H7 (cell line): ENCODE measurements at regions not wholly inside any gene's neighbourhood (a gene's known extent, or its start where the extent isn't known, plus 50 kb on each side); places are given as distances from the start of the nearest gene placed in this dataset.
A peak's percentile ranks its signal among the peaks of the same experiment; 100 is the strongest.
"Not testable (repeated sequence)": the region's sequence is repeated elsewhere in the genome, so short reads cannot be mapped to it uniquely, and the experiment has no call there.

Experiments used
- DNase-seq: peaks from one replicate; pipeline ENCODE4 v3.0.0; 2012
- H3K27me3 ChIP-seq: 2 replicates; pipeline ENCODE4 v1.6.0; 2011; ENCODE audit warnings: mild to moderate bottlenecking, low read length; ENCODE audit not compliant: control insufficient read depth, insufficient read depth
- H3K36me3 ChIP-seq: replicated peaks from 2 replicates; pipeline ENCODE4 v1.5.1; 2011; ENCODE audit warnings: low read length; ENCODE audit not compliant: control insufficient read depth, insufficient read depth
- H3K4me3 ChIP-seq: 2 replicates; pipeline ENCODE4 v1.5.1; 2011; ENCODE audit warnings: low read depth, mild to moderate bottlenecking, control low read depth, low read length, moderate library complexity; ENCODE audit not compliant: insufficient read depth

DNA sequence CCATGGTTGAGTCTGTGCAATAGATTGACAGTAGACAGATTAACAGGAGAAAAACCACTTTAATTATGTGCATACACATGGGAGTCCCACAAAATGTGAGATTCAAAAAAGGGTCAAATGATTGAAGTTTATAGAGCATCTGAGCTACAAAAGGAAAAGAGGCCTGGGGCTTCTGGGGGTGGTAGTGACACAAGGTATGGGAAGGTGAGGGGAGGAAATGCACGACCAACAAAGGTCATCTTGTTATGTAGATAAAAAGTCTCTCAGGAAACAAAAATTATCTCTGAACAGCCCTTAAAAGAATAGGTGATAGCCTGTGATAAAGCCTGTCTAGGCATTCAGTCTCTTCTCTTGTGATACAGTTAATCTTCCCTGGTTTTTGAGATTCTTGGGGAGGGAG is 141.7 kb downstream of the SEC23IP start:
- no peak overlapping the region for H3K4me3 ChIP-seq
- no peaks in the 10 kb centered on the region for H3K27me3 ChIP-seq
- H3K36me3 ChIP-seq: no peaks in the 10 kb centered on the region

DNA sequence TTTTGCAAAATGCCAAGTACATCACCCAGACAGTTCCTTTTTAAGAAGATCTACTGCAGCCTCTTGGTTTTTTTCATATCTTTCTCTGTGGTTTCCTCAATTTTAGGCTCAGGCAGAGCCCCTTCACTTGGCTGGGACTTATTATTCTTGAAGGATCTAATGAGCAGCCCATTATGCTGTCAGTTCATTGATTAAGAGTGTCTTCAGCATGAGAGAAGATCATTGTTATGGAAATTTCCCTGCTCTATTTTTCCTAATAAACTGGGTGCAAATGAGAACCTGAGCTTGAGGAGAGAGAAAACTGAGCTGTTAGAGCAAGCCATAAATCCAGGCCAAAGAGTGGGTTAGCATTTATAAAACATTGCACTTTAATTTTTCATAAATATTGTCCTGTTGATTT is 146.5 kb downstream of the SEC23IP start:
- H3K36me3 ChIP-seq: no peaks in the 10 kb centered on the region
- no peaks in the 10 kb centered on the region for H3K27me3 ChIP-seq
- no peak for DNase-seq
- no peak overlapping the region for H3K4me3 ChIP-seq

More for the DNA sequence above, 141.7 kb downstream of the SEC23IP start:
- DNase-seq: no peak

DNA sequence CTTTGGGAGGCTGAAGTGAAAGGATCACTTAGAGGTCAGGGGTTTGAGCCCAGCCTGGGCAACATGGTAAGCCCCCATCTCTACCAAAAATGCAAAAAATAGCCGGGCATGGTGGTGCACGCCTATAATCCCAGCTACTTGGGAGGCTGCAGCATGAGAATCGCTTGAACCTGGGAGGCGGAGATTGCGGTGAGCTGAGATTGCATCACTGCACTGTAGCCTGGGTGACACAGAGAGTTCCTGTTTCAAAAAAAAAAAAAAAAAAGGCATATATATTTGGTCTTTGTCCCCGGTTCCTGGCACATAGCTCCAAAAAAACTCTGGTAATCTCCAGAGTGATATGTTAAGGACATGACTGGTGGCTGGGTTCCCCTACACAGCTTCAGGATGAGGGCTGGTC is 147.3 kb downstream of the SEC23IP start:
- no peak for DNase-seq
- Histone ChIP-seq H3K27me3 (no peaks in the 10 kb centered on the region), H3K36me3 (no peaks in the 10 kb centered on the region), H3K4me3 (no peak overlapping the region)

DNA sequence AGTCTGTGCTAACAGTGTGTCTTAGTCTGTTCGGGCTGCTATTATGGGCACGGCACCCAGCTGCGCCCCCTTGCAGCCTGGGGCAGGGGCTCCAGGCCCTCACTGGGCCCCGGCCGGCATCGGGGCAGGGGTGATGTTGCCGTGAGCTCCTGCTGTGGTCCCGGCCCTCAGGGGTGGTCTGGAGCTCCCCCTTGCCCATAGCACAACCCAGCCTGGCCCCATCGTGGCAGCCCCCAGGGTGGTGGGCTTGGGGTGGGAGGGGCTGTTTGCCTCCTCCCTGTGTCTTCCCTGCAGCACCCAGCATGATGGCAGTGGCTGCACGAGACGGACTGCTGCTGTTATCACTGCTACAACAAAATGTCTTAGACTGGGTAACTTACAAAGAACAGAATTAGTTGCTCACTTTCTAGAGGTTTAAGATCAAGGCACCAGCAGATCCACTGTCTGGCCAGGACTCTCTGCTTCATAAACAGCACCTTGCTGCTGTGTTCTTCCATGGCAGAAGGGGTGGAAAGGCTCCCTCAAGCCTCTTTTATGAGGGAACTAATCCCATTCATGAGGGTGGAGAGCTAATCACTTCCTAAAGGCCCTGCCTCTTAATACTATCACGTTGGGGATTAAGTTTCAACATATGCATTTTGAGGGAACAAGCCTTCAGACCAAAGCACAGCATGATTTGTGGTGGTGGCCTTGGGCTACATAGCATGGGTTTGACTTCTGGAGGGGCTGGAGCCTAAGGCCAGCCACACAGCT is 149.5 kb downstream of the SEC23IP start:
- Histone ChIP-seq H3K27me3 (no peaks in the 10 kb centered on the region), H3K4me3 (no peak overlapping the region), H3K36me3 (no peaks in the 10 kb centered on the region)
- DNase-seq: peak; percentile 28

DNA sequence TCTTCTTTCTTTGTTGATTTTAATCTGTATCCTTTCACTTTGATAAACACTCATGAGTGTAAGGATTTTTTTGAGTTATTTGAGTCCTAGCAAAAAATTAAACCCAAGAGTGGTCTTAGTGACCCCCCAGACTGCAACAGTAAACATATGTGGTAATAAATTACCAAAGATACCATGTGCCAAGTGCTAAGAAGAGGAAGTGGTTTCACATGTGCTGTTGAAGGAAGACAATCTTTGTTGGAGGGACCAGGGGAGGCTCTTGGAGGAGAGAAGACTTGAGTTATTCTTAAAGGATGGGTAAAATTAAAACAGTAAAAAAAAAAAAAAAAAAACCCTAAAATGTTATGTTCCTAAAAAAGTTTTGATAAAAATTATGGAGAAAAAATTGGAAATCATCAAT is 150.2 kb downstream of the SEC23IP start:
- H3K27me3 ChIP-seq: no peaks in the 10 kb centered on the region
- H3K4me3 ChIP-seq: no peak overlapping the region
- no peak for DNase-seq
- no peaks in the 10 kb centered on the region for H3K36me3 ChIP-seq

DNA sequence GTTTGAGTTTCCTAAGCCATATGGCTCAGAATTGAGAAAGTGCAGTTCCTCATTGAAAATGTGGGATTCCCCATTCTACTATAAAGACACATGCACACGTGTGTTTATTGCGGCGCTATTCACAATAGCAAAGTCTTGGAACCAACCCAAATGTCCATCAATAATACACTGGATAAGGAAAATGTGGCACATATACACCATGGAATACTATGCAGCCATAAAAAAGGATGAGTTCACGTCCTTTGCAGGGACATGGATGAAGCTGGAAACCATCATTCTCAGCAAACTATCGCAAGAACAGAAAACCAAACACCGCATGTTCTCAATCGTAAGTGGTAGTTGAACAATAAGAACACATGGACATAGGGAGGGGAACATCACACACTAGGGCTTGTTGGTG is 154.8 kb downstream of the SEC23IP start:
- H3K4me3 ChIP-seq, DNase-seq, H3K36me3 ChIP-seq, H3K27me3 ChIP-seq: not testable (repeated sequence)

DNA sequence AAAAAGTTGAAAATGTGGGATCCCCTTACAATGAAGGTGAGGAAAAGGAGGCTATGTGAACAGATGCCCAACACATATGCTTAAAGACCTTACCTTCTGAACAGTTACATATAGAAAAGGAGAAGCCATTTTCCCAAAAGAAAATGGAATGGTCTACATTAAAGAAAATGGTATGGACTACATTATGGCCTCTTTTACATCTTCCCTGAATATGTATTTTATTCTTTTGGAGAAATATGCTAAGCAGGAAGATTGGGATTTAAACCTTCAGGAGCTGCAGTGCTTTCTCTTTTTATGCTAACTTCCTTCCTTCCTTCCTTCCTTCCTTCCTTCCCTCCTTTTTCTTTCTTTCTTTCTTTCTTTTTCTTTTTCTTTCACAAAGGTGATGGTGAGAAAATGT is 155.4 kb downstream of the SEC23IP start:
- H3K36me3 ChIP-seq: no peaks in the 10 kb centered on the region
- no peak overlapping the region for H3K4me3 ChIP-seq
- no peak for DNase-seq
- H3K27me3 ChIP-seq: no peaks in the 10 kb centered on the region

DNA sequence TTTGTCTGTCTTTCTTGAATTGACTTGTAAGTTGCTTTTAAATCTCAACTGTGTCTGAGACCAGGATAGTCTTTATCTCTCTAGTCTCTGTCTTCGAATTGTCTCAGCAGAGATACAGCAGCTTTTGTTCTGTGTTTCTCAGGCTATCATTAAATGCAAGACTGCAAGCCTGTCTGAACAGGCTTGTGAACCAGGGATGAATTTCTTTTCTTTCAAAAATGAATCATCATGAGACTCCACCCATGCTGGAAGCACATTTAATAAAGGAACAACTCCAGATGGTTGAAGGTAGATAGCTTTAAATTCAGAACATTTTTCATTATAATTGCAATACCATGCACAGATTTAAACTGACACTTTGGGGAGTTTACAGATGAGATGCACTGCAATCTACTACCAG is 155.9 kb downstream of the SEC23IP start:
- no peak for DNase-seq
- H3K36me3 ChIP-seq: no peaks in the 10 kb centered on the region
- H3K4me3 ChIP-seq: no peak overlapping the region
- H3K27me3 ChIP-seq: no peaks in the 10 kb centered on the region

DNA sequence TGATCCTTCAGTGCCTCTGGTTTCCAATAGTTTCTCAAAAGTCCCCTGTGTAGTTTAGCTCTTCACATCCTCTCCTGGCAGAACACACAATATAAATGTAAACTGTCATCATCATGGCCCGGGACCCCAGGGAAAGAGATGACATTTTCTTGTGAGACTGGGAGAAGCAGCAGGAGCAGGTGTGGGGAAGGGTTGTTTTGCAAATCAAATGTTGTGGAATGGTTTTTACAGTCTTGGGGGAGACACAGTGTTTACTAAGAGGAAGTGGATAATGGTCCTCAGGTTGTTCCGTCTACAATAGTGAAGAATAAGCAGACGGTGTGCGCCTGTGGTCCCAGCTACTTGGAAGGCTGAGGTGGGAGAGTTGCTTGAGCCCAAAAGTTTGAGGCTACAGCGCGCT is 159.1 kb downstream of the SEC23IP start:
- no peak for DNase-seq
- Histone ChIP-seq H3K27me3 (no peaks in the 10 kb centered on the region), H3K4me3 (no peak overlapping the region), H3K36me3 (no peaks in the 10 kb centered on the region)

DNA sequence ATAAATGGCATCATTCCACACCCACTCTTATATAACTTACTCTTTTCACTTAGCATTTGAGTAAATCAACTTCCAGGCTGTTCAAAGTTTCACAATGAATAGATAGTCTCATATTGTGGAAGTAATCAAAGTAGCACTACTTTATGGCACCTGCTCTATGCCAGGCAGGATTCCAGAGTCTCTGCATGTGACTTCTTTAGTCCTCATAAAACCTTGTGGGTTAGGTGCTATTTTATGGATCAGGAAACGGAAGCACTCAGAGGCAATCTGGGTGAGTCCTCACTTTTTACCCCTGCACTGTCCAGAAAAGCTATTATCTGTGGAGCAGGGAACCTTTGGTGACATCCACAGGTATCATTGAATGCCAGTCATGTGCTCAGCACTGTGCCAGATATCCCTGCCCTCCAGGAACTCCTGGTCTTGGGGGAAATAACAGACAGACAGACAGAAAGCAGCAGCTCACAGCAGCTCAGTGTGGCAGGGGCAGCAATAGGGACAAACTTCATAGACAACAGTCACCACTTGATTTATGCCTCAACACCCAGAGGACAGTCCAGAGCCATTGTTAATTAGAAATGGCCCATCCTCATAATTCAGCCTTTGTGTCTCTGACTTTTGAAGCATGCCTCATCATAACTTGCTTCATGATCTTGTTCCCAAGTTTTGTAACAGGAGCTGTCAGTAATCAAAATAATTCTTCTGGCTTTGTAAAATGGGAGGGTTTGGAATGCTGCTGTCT is 160.6 kb downstream of the SEC23IP start:
- DNase-seq: no peak
- H3K27me3 ChIP-seq: no peaks in the 10 kb centered on the region
- H3K4me3 ChIP-seq: no peak overlapping the region
- H3K36me3 ChIP-seq: no peaks in the 10 kb centered on the region

DNA sequence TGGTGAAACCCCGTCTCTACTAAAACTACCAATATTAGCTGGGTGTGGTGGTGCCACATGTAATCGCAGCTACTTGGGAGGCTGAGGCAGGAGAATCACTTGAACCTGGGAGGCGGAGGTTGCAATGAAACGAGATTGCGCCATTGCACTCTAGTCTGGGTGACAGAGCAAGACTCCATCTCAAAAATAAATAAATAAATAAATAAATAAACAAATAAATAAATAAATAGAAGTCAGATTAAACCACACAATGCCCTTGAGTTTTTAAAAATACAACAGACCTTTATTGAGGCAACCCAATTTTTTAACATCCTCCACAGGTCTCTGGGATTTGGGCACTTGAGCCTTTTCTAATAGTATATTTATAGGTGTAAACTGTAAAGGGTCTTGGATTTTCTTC is 167.3 kb downstream of the SEC23IP start:
- H3K36me3 ChIP-seq, H3K27me3 ChIP-seq, DNase-seq, H3K4me3 ChIP-seq: not testable (repeated sequence)

DNA sequence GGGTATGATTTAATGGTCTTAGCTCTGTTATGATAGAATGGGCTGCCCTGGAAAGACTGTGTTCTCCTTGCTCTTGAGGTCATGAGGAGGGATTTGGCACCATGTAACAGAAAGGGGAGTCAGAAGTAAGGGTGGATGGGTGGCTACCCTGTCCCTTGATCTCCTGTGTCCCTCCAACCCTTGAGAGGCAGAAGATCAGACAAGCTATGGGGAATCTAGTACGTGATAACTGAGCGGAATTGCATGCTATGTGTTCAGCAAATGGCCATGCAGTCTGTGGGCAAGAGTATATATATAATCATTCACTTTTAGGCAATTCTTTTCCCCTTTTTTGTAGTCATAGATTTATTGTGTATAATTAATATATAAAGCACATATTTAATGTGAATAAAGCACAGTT is 174.9 kb downstream of the SEC23IP start:
- no peaks in the 10 kb centered on the region for H3K36me3 ChIP-seq
- no peak for DNase-seq
- no peak overlapping the region for H3K4me3 ChIP-seq
- no peaks in the 10 kb centered on the region for H3K27me3 ChIP-seq

DNA sequence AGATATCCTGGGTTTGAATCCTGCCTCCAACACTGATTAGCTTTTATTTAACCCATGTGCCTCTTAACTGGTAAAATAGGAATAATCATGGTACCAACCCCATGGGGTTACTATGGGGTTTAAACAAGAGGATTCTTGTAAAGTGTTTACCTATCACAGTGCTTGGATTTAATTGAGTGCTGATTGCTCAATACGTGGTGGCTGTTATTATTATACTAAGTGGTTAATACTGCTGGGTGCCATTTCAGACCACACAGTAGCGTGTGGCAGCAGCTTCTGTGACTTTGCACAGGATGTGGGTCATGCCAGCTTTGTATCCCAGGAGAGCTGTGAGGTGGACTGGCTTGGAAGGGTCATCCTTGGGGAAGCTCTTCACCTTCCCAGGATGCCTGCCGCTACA is 177.2 kb downstream of the SEC23IP start:
- Histone ChIP-seq H3K36me3 (no peaks in the 10 kb centered on the region), H3K4me3 (no peak overlapping the region), H3K27me3 (no peaks in the 10 kb centered on the region)
- no peak for DNase-seq

DNA sequence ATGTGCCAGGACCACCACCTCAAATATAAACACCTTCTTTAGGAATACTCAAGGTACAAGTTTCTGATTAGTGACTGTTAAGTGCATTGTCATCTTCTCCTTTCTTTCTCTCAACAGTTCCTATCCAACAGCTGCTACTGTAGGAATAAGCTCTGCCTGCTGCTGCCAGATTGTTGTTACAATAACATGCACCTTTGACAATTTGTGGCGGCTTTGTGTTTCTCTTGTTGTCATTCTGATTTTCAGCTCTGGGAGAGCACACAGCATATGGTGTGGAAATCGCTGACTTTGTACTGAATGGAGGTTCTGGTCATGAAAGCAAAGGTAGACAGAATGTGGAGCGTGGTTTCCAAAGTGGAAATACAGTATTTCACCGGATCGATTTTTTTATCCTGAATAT is 182.8 kb downstream of the SEC23IP start:
- DNase-seq: no peak
- H3K36me3 ChIP-seq: no peaks in the 10 kb centered on the region
- no peak overlapping the region for H3K4me3 ChIP-seq
- no peaks in the 10 kb centered on the region for H3K27me3 ChIP-seq

DNA sequence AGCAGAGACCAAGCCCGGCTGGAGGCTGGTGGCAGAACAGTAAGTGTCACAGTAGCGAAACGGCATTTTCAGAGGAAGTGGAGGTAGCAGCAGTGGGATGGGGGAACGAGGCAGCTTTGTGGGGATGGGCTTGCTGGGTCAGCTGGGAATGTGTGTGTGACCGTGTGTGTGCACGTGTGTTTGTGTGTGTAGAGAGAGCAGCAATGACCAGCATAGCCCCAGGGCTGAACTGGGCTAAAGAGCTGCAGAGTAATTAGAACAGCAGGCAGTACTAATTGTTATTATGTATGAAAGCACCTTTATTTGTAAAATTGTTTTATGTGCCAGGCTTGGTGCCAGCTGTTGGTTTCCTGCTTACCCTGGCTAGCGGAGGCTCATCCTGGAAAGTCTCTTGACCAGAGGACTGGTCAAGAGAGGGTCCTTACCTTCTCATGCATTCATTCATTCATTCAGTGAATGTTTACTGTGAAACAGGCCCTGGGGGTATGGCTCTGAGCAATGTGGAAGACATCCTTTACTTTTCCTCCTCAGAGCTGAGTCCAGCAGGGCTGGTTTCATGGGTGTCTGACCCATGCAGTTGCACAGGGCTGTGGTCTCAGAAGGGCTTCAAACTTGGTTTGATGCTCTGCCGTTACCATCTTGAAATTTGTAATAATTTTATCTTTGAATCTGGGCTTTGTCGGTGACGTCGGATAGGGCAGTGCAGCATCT is 184.6 kb downstream of the SEC23IP start:
- no peak overlapping the region for H3K4me3 ChIP-seq
- H3K27me3 ChIP-seq: no peaks in the 10 kb centered on the region
- no peaks in the 10 kb centered on the region for H3K36me3 ChIP-seq
- DNase-seq: peak; percentile 19
